ENCODE measurements at regions not wholly inside any gene's neighbourhood (a gene's known extent, or its start where the extent isn't known, plus 50 kb on each side); places are given as distances from the start of the nearest gene placed in this dataset.

GRCh38 chr15:48006031-48006511 is 114.7 kb upstream of the SLC24A5 start:
- TF ChIP-seq EZH2phosphoT487 (IDR thresholded peaks at IDR 0.05; ENCODE audit: borderline replicate concordance): no peak
- TF ChIP-seq CTCF (conservative IDR thresholded peaks at IDR 0.05; ENCODE audit: low read length): no peak
- H3K36me3 ChIP-seq (ENCODE audit: insufficient read depth, low read length): no peaks in the 10 kb centered on the region
- no peak overlapping the region for H3K4me3 ChIP-seq (ENCODE audit: low read length, poor library complexity, severe bottlenecking)
- no peaks in the 10 kb centered on the region for H3K79me2 ChIP-seq (ENCODE audit: insufficient read depth, low read length)
- no peak overlapping the region for H2AFZ ChIP-seq (ENCODE audit: low read length)
- H3K27me3 ChIP-seq (ENCODE audit: insufficient read depth, low read length, poor library complexity, severe bottlenecking): no peaks in the 10 kb centered on the region
- H4K20me1 ChIP-seq (ENCODE audit: insufficient read depth, low read length, poor library complexity, severe bottlenecking): no peaks in the 10 kb centered on the region
- H3F3A ChIP-seq (ENCODE audit: low read depth): no peaks in the 10 kb centered on the region
- H3K4me1 ChIP-seq (ENCODE audit: insufficient read depth, low read length, poor library complexity, severe bottlenecking): no peaks in the 10 kb centered on the region
- H3K4me2 ChIP-seq (ENCODE audit: low read depth, low read length, poor library complexity, severe bottlenecking): no peak overlapping the region
- no peaks in the 10 kb centered on the region for H3K9me3 ChIP-seq (ENCODE audit: insufficient read depth, low read depth, low read length)
- no peaks in the 10 kb centered on the region for H3K9me2 ChIP-seq (replicated peaks; ENCODE audit: low read depth, low read length)
- no peak overlapping the region for H3K9ac ChIP-seq (ENCODE audit: low read depth, low read length, poor library complexity, severe bottlenecking)

DNA sequence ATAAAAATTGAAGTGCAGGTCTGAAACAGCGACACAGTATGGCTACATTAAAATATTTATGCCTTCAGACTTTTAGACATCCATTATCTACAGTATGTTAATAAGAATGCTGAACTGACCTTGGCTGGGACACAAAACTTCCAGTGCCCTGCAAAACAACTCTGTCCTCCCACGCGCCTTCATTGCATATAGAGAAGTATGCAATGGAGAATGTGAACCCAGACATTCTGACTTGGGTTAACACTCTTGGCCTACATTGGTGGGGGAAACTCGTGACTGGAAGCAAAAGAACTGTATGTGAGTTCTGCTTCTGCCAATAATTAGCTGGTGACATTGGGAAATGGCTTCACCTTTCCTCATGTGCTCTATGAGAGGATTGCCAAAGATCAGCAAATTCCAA is 110.5 kb upstream of the SLC24A5 start:
- H3K4me1 ChIP-seq (ENCODE audit: insufficient read depth, low read length, poor library complexity, severe bottlenecking): no peaks in the 10 kb centered on the region
- no peaks in the 10 kb centered on the region for H3K36me3 ChIP-seq (ENCODE audit: insufficient read depth, low read length)
- H3K4me3 ChIP-seq (ENCODE audit: low read length, poor library complexity, severe bottlenecking): no peak overlapping the region
- H3K4me2 ChIP-seq (ENCODE audit: low read depth, low read length, poor library complexity, severe bottlenecking): no peak overlapping the region
- TF ChIP-seq EZH2phosphoT487 (IDR thresholded peaks at IDR 0.05; ENCODE audit: borderline replicate concordance): no peak
- TF ChIP-seq CTCF (conservative IDR thresholded peaks at IDR 0.05; ENCODE audit: low read length): no peak
- no peaks in the 10 kb centered on the region for H3F3A ChIP-seq (ENCODE audit: low read depth)
- H3K9ac ChIP-seq (ENCODE audit: low read depth, low read length, poor library complexity, severe bottlenecking): no peak overlapping the region
- H3K27me3 ChIP-seq (ENCODE audit: insufficient read depth, low read length, poor library complexity, severe bottlenecking): no peaks in the 10 kb centered on the region
- no peak overlapping the region for H2AFZ ChIP-seq (ENCODE audit: low read length)
- H3K79me2 ChIP-seq (ENCODE audit: insufficient read depth, low read length): no peaks in the 10 kb centered on the region
- no peaks in the 10 kb centered on the region for H3K9me3 ChIP-seq (ENCODE audit: insufficient read depth, low read depth, low read length)
- H3K9me2 ChIP-seq (replicated peaks; ENCODE audit: low read depth, low read length): no peaks in the 10 kb centered on the region
- no peaks in the 10 kb centered on the region for H4K20me1 ChIP-seq (ENCODE audit: insufficient read depth, low read length, poor library complexity, severe bottlenecking)

- TF ChIP-seq CTCF (conservative IDR thresholded peaks at IDR 0.05; ENCODE audit: low read length) (no peak), EZH2phosphoT487 (IDR thresholded peaks at IDR 0.05; ENCODE audit: borderline replicate concordance) (no peak)
- no peaks in the 10 kb centered on the region for H3K9me2 ChIP-seq (replicated peaks; ENCODE audit: low read depth, low read length)
- H4K20me1 ChIP-seq (ENCODE audit: insufficient read depth, low read length, poor library complexity, severe bottlenecking): no peaks in the 10 kb centered on the region
Observed at GRCh38 chr15:48012191-48012590, 108.6 kb upstream of the SLC24A5 start.

More at GRCh38 chr15:48012191-48012590, 108.6 kb upstream of the SLC24A5 start:
- Histone ChIP-seq H3K9me3 (ENCODE audit: insufficient read depth, low read depth, low read length) (no peaks in the 10 kb centered on the region), H3F3A (ENCODE audit: low read depth) (no peaks in the 10 kb centered on the region), H3K4me3 (ENCODE audit: low read length, poor library complexity, severe bottlenecking) (no peak overlapping the region), H3K4me2 (ENCODE audit: low read depth, low read length, poor library complexity, severe bottlenecking) (no peak overlapping the region), H3K36me3 (ENCODE audit: insufficient read depth, low read length) (no peaks in the 10 kb centered on the region), H3K4me1 (ENCODE audit: insufficient read depth, low read length, poor library complexity, severe bottlenecking) (no peaks in the 10 kb centered on the region), H3K9ac (ENCODE audit: low read depth, low read length, poor library complexity, severe bottlenecking) (no peak overlapping the region), H3K79me2 (ENCODE audit: insufficient read depth, low read length) (no peaks in the 10 kb centered on the region), H3K27me3 (ENCODE audit: insufficient read depth, low read length, poor library complexity, severe bottlenecking) (no peaks in the 10 kb centered on the region), H2AFZ (ENCODE audit: low read length) (no peak overlapping the region)

Measured in Loucy (cell line).